EL (cell line): ENCODE measurements at regions not wholly inside any gene's neighbourhood (a gene's known extent, or its start where the extent isn't known, plus 50 kb on each side); places are given as distances from the start of the nearest gene placed in this dataset.

Experiments
- DNase-seq: peaks from one replicate; pipeline ENCODE4 v3.0.0-alpha.2; 2016

DNA sequence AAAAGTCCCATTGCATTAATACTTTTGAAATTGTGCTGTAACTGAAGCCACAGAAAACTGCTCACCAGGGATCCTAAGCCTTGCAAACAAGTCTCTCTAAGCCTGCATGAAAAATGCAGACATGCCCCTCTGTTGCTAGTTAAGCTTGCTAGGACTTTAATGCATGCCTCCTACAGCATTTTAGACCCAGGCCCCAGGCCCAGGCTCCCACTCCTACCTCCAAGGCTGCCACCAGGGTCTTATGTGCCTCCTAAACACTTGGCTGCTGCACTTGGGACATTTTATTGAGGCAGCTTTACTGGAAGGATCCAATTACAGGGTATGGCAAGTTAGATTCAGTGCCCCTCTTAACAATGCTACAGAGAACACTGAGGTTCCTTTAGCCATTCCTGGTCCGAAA lies 467.3 kb upstream of the CLINT1 start:
- no peak for DNase-seq

GRCh38 chr5:158324236-158324635 lies 465.3 kb upstream of the CLINT1 start:
- no peak for DNase-seq

DNA sequence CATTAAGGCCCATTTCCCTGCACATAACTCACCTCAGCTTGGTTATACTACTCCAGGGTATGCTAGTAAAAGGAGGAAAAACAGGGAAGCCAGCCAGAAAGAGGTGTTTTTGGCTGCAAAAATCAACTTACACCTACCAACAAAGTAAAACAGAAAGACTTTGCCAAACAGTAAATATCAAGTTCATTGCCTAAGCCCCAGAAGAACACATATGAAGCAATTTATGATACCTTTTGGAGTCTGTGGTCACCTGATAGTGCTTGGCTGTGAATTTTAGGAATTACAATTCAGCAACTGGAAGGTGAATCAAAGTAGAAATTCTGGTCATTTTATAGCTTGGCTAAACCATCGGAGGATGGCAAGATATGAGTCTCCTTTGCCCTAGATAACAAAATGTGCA lies 463.7 kb upstream of the CLINT1 start:
- DNase-seq = no peak

GRCh38 chr5:158320934-158321333 lies 462.0 kb upstream of the CLINT1 start:
- no peak for DNase-seq

DNA sequence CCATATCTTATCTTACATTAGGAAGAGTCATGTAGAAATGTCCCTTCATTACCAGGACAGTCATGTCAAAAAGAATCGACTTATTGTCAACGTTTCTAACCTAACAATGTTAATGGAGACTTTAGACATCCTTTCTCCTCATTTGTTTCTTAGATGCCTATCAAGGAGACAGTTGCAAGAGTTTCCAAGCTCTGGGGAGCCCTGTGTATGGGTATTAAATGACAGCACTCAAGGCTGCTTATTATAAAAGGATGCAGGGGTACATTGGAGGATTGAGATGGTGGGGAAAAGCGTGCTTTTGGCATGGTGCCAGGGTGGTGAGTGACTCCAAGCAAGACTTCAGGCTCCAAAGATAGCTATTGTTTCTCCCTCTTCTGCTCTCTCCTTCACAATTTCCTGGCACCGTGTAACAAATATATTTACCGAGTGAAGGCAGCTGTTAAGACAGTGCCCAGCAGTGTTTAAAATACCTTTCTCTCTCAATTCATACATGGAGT lies 461.3 kb upstream of the CLINT1 start:
- DNase-seq = no peak

DNA sequence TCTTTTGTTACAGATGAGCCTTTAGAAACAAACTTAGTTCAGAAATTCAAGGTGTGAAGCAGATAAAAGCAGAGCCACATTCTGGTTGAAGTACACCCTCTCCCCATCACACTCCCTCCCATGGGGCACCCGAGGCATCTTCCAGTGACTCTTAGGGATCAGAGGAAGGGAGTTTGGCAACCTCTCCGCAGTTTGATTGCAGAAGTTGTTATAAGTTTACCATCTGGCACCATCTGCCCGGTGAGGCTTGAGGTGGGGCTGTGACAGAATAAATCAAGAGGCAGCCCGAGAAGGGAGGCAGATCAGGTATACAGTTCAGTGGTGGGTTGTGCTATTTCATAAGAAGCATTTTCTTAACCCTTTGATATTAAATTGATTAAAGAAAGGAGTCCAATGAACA lies 458.6 kb upstream of the CLINT1 start:
- no peak for DNase-seq

DNA sequence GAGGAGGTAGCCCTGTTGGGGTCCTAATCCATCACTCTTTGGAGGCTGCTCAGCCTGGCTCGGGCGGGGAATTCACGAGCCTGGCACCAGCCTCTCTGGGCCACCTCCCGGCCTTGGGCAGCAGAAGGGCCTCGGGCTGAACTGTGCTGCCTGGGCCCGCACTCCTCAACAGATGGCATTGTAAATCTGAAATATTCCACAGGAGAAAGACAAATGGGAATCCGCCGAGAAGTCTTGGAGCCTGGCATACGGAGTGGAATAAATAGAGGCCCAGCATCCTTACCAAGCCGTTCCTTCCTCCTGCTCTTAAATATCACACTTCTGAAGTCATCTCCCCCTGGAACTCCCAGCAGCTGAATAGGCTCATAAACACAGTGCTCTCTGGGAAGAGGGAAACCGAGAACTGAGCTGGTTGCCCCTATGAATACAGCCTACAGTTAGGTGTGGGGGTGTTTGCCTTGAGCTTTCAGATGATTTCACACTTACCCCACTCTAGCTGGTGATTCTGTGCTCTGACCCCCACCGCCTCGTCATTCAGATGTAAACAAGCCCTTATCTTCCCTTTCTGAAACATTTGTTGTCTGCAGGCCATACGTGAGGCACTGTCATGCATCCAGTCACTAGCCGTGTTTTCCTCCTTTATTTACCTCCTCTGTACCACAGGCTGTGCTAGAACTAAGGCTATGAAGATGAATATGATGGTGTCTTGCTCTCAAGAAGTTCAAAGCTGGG lies 455.0 kb upstream of the CLINT1 start:
- no peak for DNase-seq

- no peak for DNase-seq
Measured at GRCh38 chr5:158313027-158313732, 454.2 kb upstream of the CLINT1 start.

DNA sequence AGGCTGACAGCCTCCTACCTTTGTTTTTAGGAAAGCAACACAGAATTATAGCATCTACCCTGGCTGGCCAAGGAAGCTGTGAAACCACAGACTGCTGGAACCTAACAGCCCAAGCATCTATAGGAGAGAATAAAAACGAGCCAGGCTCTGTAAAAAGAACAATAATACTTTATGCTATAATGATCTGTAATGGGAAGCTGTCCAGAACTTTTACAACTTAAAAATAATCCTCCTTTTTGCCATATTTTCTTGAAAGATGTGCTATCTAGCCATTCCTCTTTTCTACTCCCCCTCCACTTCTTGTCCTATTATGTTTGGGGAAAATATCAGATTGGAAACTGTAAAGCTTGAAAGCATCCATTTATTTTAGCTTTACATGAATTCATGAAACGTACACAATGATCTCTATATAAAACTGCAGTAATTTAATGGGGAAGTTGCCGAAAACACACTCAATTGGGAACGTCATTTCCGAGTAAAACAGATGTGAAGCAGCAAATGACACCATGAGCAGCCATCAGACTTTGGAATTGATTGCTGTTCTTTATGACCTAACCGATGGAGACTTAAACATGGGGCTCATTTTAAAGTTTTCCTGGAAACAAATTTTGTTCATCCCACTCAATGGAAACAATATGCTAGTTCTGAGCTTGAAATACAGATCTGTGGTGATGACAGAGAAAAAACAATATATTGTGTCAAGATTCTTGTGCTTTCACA lies 450.3 kb upstream of the CLINT1 start:
- no peak for DNase-seq

GRCh38 chr5:158308429-158309025 lies 449.6 kb upstream of the CLINT1 start:
- no peak for DNase-seq

GRCh38 chr5:158305861-158306260 lies 446.9 kb upstream of the CLINT1 start:
- DNase-seq = no peak

- no peak for DNase-seq
Measured at GRCh38 chr5:158304607-158305006, 445.7 kb upstream of the CLINT1 start.

- DNase-seq = no peak
Measured at GRCh38 chr5:158303883-158304282, 444.9 kb upstream of the CLINT1 start.

GRCh38 chr5:158303275-158303674 lies 444.3 kb upstream of the CLINT1 start:
- no peak for DNase-seq

DNA sequence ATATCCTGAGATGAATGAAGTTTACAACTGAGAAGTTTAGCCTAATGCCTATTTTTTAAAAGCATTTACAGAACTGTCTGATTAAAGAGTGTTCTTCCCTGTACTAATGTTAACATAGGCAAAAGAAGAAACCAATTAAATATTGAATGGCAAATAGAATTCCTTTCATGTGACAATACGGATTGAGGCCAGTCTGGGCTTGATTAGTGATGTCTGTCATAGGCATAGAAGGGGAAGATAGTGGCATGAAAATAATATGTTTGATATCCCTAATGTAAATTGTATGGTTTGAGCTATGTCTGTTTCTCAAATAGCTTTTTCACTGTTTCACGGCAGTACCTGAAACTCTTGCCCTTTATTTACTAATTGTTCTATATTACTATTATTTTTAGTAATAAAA lies 443.1 kb upstream of the CLINT1 start:
- no peak for DNase-seq

DNA sequence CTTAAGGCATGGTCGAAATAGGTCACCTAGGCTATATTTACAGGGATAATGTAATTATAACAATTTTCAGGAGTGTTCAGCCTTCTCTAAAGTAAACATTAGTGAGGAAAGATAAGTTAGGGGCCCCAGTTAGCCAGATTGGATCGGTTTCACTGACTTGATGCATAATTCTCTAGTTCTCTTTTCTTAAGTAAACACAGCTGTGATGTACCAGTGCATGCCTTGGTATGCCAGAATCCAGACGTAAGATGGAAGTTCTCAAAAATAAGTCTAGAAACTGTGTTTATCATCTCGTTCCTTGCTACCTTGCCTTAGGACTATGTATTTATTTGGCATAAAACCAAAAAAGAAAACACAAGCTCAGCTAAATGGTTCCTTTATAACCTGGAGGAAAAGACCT lies 442.2 kb upstream of the CLINT1 start:
- DNase-seq = no peak

DNA sequence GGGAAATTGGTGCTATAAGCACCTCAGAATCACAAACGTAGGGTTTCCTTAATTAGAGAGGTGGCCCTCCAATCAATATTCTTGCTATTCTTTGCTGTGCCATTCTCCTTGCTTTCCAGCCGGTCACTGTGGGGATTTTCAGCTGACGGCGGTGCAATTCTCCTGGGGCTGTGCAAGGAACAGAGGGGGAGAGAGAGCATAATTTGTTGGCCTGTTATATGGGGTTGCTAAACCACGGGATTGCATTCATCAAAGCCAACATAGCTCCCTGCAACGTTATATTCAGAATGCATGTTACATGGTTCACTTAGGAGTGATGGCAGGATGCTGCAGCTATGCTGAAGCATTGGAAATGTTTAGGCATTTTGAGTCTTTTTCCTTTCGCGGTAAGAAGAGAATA lies 441.3 kb upstream of the CLINT1 start:
- no peak for DNase-seq

DNA sequence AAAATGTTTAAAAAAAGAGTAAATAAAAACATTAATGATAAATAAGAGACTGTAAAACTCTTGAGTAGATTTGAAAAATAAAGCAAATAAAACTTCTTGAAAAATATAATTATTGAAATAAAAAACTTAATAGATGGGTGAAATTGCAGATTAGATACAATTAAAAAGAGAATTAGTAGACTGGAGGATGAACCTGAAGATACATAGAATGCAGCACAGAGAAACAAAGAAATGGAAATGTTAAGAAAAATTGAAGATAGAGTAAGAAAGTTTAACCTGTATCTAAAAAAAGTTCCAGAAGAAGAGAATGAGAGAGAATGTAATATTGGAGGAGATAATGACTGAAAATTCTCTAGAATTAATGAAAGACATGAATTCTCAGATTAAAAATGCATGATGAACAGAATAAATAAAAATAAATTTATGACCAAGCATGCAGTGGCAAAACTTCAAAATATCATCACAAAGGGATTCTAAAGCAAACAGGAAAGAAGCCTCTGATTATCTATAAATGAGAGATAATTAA lies 438.1 kb upstream of the CLINT1 start:
- no peak for DNase-seq

- no peak for DNase-seq
Measured at GRCh38 chr5:158294701-158295100, 435.8 kb upstream of the CLINT1 start.

- DNase-seq = no peak
Measured at GRCh38 chr5:158292981-158293380, 434.0 kb upstream of the CLINT1 start.

DNA sequence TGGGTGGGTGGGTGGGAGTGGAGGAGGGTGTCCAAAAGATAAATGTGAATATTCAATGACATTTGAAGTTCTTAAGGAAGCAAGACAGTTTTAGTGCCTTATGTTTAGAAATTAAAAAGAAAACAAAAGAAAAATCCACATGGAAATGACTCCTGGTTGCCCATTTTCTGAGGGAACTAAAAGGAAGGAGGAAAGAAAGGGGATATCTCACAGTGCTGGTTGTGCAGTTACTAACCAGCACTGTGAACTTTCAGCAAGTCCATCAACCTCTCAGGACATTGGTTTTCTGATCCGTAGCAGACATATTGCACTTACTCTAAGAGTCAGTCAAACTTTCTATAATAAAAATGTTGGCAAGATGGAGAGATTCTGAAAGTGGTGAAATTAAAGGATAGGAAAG lies 431.0 kb upstream of the CLINT1 start:
- DNase-seq = no peak

DNA sequence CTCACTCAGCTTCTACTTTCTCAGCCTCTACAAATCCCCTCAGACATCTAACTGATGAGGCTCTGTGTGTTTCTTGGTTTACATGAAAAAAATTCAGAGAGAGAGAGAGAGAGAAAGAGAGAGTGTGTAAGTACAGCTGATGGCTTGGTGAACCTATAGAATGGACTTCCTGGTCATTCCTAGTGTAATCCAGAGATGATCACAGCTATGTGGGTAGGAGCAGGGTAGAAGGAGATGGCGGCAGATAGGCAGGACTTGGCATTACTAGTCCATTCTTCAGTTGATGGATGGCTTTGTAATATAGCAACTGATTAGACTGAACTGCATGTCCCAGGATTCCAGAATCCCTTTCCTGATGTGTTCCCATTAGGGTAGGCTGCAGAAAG lies 429.3 kb upstream of the CLINT1 start:
- DNase-seq = no peak

GRCh38 chr5:158287643-158288271 lies 428.8 kb upstream of the CLINT1 start:
- DNase-seq = peak; percentile 71
